SK-N-MC (cell line): ENCODE measurements at regions not wholly inside any gene's neighbourhood (a gene's known extent, or its start where the extent isn't known, plus 50 kb on each side); places are given as distances from the start of the nearest gene placed in this dataset.

Experiments
- EZH2 ChIP-seq: fragments of 200-600 bp; sonication (generic); IDR thresholded peaks from one replicate; pipeline ENCODE4 v1.6.1; 2017; ENCODE audit warnings: antibody characterized with exemption
- FOXP2 ChIP-seq: optimal IDR thresholded peaks from 2 replicates; pipeline ENCODE3; 2011; ENCODE audit warnings: mild to moderate bottlenecking, moderate library complexity; ENCODE audit not compliant: insufficient read depth; ENCODE audit errors: extremely low read length, control extremely low read depth
- POLR2AphosphoS5 ChIP-seq: IDR thresholded peaks from 2 replicates; pipeline ENCODE4 v1.6.1; 2012; ENCODE audit warnings: mild to moderate bottlenecking, low read depth, low read length, borderline replicate concordance

- TF ChIP-seq EZH2: no peak
- TF ChIP-seq POLR2AphosphoS5: no peak
- no peak for TF ChIP-seq FOXP2
These were observed 442.9 kb upstream of the SGCD start for GRCh38 chr5:155884041-155884440.
